PFSK-1 (cell line): ENCODE measurements at regions not wholly inside any gene's neighbourhood (a gene's known extent, or its start where the extent isn't known, plus 50 kb on each side); places are given as distances from the start of the nearest gene placed in this dataset.

Source experiments
- FOXP2 ChIP-seq: optimal IDR thresholded peaks from 2 replicates; pipeline ENCODE3; 2011; ENCODE audit warnings: borderline replicate concordance, control low read depth, inconsistent platforms; ENCODE audit not compliant: insufficient read depth; ENCODE audit errors: extremely low read length, extremely low read depth
- POLR2AphosphoS5 ChIP-seq: IDR thresholded peaks from 2 replicates; pipeline ENCODE4 v1.6.1; 2012; ENCODE audit warnings: low read depth, mild to moderate bottlenecking, control low read depth, low read length, moderate library complexity
- SIN3A ChIP-seq: IDR thresholded peaks from 2 replicates; pipeline ENCODE4 v1.6.1; 2012; ENCODE audit warnings: mild to moderate bottlenecking, low read length, moderate library complexity, borderline replicate concordance; ENCODE audit not compliant: insufficient read depth
- TAF1 ChIP-seq: IDR thresholded peaks from 2 replicates; pipeline ENCODE4 v1.6.1; 2012; ENCODE audit warnings: low read length, control low read depth, borderline replicate concordance; ENCODE audit not compliant: insufficient read depth
- TF ChIP-seq, protein P1 (sequence below), 2 experiments: IDR thresholded peaks; 2 replicates each; pipeline versions ENCODE4 v1.6.1 to v1.8.0; 2011 to 2012; ENCODE audit warnings: low read depth in 2 of 2, low read length in 2 of 2, control low read depth in 1 of 2, inconsistent platforms in 1 of 2, mild to moderate bottlenecking in 1 of 2, moderate library complexity in 1 of 2; ENCODE audit not compliant: insufficient read depth in 1 of 2

DNA sequence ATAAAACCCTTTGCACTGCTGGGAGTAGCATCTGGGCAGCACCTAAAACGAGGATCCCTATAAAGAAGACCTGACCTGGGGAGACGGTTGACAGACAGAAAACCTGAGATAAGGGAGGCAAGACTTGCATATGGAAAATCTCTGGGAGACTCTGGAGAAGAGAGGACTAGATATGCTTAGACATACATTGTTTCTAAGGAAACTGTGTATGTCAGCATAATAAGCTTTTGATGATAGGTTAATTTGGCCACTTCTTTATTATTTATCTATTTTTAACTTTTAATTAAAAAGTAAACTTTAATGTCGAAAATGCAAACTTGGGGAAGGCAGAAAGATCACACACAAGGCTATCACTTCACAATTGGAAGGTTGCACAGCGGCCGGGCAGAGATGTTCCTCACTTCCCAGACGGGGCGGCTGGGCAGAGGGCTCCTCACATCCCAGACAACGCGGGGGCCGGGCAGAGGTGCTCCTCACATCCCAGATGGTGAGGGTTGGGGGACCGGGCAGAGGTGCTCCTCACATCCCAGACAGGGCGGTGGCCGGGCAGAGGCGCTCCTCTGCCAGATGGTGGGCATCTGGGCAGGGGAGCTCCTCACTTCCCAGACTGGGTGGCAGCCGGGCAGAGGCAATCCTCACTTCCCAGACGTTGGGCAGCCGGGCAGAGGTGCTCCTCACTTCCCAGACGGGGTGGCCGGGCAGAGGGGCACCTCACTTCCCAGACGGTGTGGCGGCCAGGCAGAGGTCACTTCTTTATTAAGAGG is 64.3 kb upstream of the HS3ST3A1 start:
- TF ChIP-seq SIN3A: no peak
- TF ChIP-seq FOXP2: no peak
- no peak for TF ChIP-seq TAF1
- TF ChIP-seq POLR2AphosphoS5: no peak
- TF ChIP-seq, protein P1, sequence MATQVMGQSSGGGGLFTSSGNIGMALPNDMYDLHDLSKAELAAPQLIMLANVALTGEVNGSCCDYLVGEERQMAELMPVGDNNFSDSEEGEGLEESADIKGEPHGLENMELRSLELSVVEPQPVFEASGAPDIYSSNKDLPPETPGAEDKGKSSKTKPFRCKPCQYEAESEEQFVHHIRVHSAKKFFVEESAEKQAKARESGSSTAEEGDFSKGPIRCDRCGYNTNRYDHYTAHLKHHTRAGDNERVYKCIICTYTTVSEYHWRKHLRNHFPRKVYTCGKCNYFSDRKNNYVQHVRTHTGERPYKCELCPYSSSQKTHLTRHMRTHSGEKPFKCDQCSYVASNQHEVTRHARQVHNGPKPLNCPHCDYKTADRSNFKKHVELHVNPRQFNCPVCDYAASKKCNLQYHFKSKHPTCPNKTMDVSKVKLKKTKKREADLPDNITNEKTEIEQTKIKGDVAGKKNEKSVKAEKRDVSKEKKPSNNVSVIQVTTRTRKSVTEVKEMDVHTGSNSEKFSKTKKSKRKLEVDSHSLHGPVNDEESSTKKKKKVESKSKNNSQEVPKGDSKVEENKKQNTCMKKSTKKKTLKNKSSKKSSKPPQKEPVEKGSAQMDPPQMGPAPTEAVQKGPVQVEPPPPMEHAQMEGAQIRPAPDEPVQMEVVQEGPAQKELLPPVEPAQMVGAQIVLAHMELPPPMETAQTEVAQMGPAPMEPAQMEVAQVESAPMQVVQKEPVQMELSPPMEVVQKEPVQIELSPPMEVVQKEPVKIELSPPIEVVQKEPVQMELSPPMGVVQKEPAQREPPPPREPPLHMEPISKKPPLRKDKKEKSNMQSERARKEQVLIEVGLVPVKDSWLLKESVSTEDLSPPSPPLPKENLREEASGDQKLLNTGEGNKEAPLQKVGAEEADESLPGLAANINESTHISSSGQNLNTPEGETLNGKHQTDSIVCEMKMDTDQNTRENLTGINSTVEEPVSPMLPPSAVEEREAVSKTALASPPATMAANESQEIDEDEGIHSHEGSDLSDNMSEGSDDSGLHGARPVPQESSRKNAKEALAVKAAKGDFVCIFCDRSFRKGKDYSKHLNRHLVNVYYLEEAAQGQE (IDR thresholded peaks at IDR 0.05; ENCODE audit: insufficient read depth in 1 of 2, low read depth in 2 of 2, low read length in 2 of 2): no peak

DNA sequence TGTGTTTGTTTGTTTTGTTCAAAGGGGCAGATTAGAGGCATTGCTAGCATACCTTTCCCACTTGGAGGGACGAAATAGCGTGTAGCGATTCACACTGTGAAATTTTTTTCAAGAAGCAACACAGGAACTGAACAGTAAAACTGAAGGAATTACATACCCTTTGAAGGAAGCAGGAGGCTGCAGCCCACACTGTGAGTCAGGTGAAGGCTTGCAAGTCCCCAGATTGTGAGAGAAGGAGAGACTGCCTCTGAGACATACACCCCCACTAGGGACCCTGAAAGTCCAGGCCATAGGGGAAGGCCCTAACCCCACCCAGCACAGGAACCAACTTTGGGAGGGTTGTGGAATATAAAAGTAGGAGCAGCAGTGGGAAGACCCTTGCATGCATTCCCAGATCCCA is 69.6 kb upstream of the HS3ST3A1 start:
- TF ChIP-seq SIN3A (no peak), POLR2AphosphoS5 (no peak), FOXP2 (no peak), TAF1 (no peak)
- TF ChIP-seq, protein P1 (IDR thresholded peaks at IDR 0.05; ENCODE audit: insufficient read depth in 1 of 2, low read depth in 2 of 2, low read length in 2 of 2): no peak

DNA sequence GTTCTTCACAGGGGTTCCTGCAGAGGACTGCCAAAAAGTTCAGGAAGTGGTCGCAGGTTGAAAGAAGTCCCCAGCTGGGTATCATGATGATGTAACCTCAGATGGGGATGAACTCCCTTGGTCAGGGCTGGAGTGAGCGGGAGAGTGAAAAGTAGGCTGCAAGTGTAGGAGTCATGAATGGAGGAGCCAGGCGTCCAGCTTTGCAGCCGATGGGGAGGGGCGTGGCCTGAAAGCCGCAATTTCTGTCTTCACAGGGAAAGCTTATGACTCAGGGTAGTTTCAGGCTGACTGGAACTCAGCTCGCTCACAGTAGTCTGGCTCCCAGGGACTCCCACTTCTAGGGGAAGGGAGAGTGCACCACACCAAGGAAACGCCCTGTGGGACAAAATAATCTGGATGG is 70.0 kb upstream of the HS3ST3A1 start:
- no peak for TF ChIP-seq SIN3A
- no peak for TF ChIP-seq FOXP2
- no peak for TF ChIP-seq TAF1
- TF ChIP-seq, protein P1 (IDR thresholded peaks at IDR 0.05; ENCODE audit: insufficient read depth in 1 of 2, low read depth in 2 of 2, low read length in 2 of 2): no peak
- no peak for TF ChIP-seq POLR2AphosphoS5

DNA sequence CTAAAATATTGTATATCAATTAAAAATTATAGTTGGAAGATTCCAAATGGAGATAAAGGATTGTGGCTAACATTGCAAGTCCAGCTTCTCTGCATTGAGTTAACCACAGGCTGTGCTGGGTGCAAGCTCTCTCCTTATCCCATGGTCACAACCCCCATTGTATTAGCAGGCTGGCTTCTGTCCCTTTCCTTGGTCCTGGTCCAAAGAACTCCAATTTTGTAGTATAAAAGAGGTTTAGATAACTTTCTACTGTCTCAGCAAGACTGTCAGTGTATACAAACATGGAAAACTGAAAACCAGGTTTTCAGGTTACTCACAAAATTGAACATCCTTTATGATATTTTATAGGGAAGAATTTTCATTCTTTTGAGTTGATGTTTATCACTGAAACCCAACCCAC is 76.6 kb upstream of the HS3ST3A1 start:
- no peak for TF ChIP-seq POLR2AphosphoS5
- TF ChIP-seq SIN3A: no peak
- no peak for TF ChIP-seq FOXP2
- TF ChIP-seq TAF1: no peak
- TF ChIP-seq, protein P1 (IDR thresholded peaks at IDR 0.05; ENCODE audit: insufficient read depth in 1 of 2, low read depth in 2 of 2, low read length in 2 of 2): no peak

DNA sequence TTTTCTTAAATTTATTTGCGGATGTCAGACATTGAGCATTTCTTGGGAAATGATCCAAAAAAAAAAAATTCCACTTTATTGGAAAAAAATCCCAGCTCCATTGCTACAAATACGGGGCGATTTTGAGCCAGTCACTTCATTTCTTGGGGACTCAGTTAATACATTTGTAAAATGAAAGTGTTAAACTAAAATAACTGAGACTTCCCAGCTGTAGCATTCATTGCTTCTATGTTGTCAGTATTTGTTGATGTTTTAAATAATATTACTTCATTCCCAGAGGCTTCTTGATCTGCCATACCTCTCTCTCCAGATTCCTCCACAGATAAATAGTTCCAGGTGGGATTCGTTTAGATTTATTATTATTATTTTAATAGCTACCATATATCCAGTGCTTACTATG is 77.1 kb upstream of the HS3ST3A1 start:
- no peak for TF ChIP-seq FOXP2
